IMR-90 (cell line): ENCODE measurements at regions not wholly inside any gene's neighbourhood (a gene's known extent, or its start where the extent isn't known, plus 50 kb on each side); places are given as distances from the start of the nearest gene placed in this dataset.

Source experiments
- ATAC-seq: fragments of 200-7000 bp; cut with Tn5 transposase; 2 replicates; pipeline ENCODE4 v1.9.1; 2020; ENCODE audit warnings: low read depth, mild to moderate bottlenecking, moderate library complexity
- BruUV-seq: library from RNA; stranded (reverse); fragments of 400-500 nt; replicated peaks from 2 replicates; lab custom pipeline; 2021; lab: Mats Ljungman, UMichigan
- CTCF ChIA-PET: fragments of 300-600 bp; formaldehyde crosslinking; extraction: SDS; loops from one replicate; lab custom pipeline; 2021; ENCODE audit warnings: antibody characterized with exemption; lab: Yijun Ruan, JAX
- POLR2A ChIA-PET: fragments of 300-600 bp; sonication (Branson Sonifier 250); formaldehyde crosslinking; loops from one replicate; lab custom pipeline; 2022; ENCODE audit warnings: antibody characterized with exemption; ENCODE audit not compliant: unreplicated experiment; lab: Charles Lee
- DNase-seq: peaks from one replicate; pipeline ENCODE4 v3.0.0; 2013
- H2AFZ ChIP-seq: replicated peaks from 2 replicates; pipeline ENCODE3; 2013; ENCODE audit warnings: low read length, mild to moderate bottlenecking; ENCODE audit not compliant: poor library complexity
- H2AK5ac ChIP-seq: 2 replicates; pipeline ENCODE4 v1.6.1; 2013; ENCODE audit warnings: low read depth, low read length, inconsistent platforms
- H2AK9ac ChIP-seq: replicated peaks from 2 replicates; pipeline ENCODE3; 2013; ENCODE audit warnings: mild to moderate bottlenecking, low read depth, low read length, moderate library complexity; ENCODE audit not compliant: poor library complexity
- H2BK120ac ChIP-seq: 2 replicates; pipeline ENCODE4 v1.6.1; 2013; ENCODE audit warnings: low read depth, low read length, inconsistent platforms
- H2BK15ac ChIP-seq: 3 replicates; pipeline ENCODE4 v1.6.1; 2013; ENCODE audit warnings: low read depth, low read length, inconsistent platforms
- H2BK20ac ChIP-seq: 2 replicates; pipeline ENCODE4 v1.6.1; 2013; ENCODE audit warnings: low read depth, mild to moderate bottlenecking, inconsistent platforms, low read length, moderate library complexity
- H2BK5ac ChIP-seq: 2 replicates; pipeline ENCODE4 v1.6.1; 2013; ENCODE audit warnings: mild to moderate bottlenecking, low read depth, low read length, inconsistent platforms; ENCODE audit not compliant: poor library complexity, severe bottlenecking
- H3K14ac ChIP-seq: replicated peaks from 2 replicates; pipeline ENCODE4 v1.6.1; 2013; ENCODE audit warnings: low read depth, low read length, inconsistent platforms
- H3K18ac ChIP-seq: 2 replicates; pipeline ENCODE4 v1.6.1; 2013; ENCODE audit warnings: low read depth, low read length, control low read depth
- H3K23ac ChIP-seq: 2 replicates; pipeline ENCODE4 v1.6.1; 2013; ENCODE audit warnings: low read depth, low read length, inconsistent platforms
- H3K27ac ChIP-seq: 2 replicates; pipeline ENCODE4 v1.5.1; 2013; ENCODE audit warnings: mild to moderate bottlenecking, control low read depth, low read length; ENCODE audit not compliant: insufficient read depth
- H3K27me3 ChIP-seq: 2 replicates; pipeline ENCODE4 v1.6.1; 2013; ENCODE audit warnings: low read length; ENCODE audit not compliant: control insufficient read depth, insufficient read depth
- H3K36me3 ChIP-seq: 2 replicates; pipeline ENCODE4 v1.6.1; 2013; ENCODE audit warnings: low read length, mixed read lengths; ENCODE audit not compliant: control insufficient read depth, insufficient read depth
- H3K4ac ChIP-seq: 2 replicates; pipeline ENCODE4 v1.6.1; 2013; ENCODE audit warnings: low read depth, low read length, inconsistent platforms
- H3K4me1 ChIP-seq: 2 replicates; pipeline ENCODE4 v1.6.1; 2013; ENCODE audit warnings: low read length, mixed read lengths; ENCODE audit not compliant: control insufficient read depth, insufficient read depth
- H3K4me2 ChIP-seq: 2 replicates; pipeline ENCODE4 v1.6.1; 2013; ENCODE audit warnings: low read depth, mild to moderate bottlenecking, control low read depth, low read length, moderate library complexity
- H3K4me3 ChIP-seq: 2 replicates; pipeline ENCODE4 v1.5.1; 2013; ENCODE audit warnings: low read depth, mild to moderate bottlenecking, control low read depth, low read length, moderate library complexity; ENCODE audit not compliant: insufficient read depth
- H3K56ac ChIP-seq: 2 replicates; pipeline ENCODE4 v1.6.1; 2013; ENCODE audit warnings: low read length, inconsistent platforms; ENCODE audit not compliant: insufficient read depth; ENCODE audit errors: extremely low read depth
- H3K79me1 ChIP-seq, 2 experiments: 2 replicates each; pipeline ENCODE4 v1.6.1; 2013; ENCODE audit warnings: low read length in 2 of 2, inconsistent platforms in 1 of 2, low read depth in 1 of 2
- H3K9ac ChIP-seq: 2 replicates; pipeline ENCODE4 v1.6.1; 2013; ENCODE audit warnings: low read depth, low read length, control low read depth
- H3K9me1 ChIP-seq: 2 replicates; pipeline ENCODE4 v1.6.1; 2013; ENCODE audit warnings: low read length, inconsistent platforms; ENCODE audit not compliant: insufficient read depth
- H3K9me3 ChIP-seq: 2 replicates; pipeline ENCODE4 v1.6.1; 2013; ENCODE audit warnings: low read length; ENCODE audit not compliant: control insufficient read depth, insufficient read depth
- H4K20me1 ChIP-seq: 2 replicates; pipeline ENCODE4 v1.6.1; 2013; ENCODE audit warnings: low read length, inconsistent platforms; ENCODE audit not compliant: insufficient read depth
- H4K5ac ChIP-seq: 2 replicates; pipeline ENCODE4 v1.6.1; 2013; ENCODE audit warnings: mild to moderate bottlenecking, low read depth, low read length, control low read depth
- H4K8ac ChIP-seq, 2 experiments: 2 replicates each; pipeline ENCODE4 v1.6.1; 2013; ENCODE audit warnings: low read depth in 2 of 2, low read length in 2 of 2, control low read depth in 1 of 2, inconsistent platforms in 1 of 2
- H4K91ac ChIP-seq: 2 replicates; pipeline ENCODE4 v1.6.1; 2013; ENCODE audit warnings: low read depth, low read length, inconsistent platforms; ENCODE audit not compliant: insufficient read depth
- CEBPB ChIP-seq: IDR thresholded peaks from 2 replicates; pipeline ENCODE4 v1.6.1; 2012; ENCODE audit warnings: low read depth, low read length, improper control_type of control experiment
- CHD1 ChIP-seq: IDR thresholded peaks from 2 replicates; pipeline ENCODE4 v1.6.1; 2012; ENCODE audit warnings: low read depth, low read length, improper control_type of control experiment
- CTCF ChIP-seq: conservative IDR thresholded peaks from 2 replicates; pipeline ENCODE4 v1.5.1; 2012; ENCODE audit warnings: mild to moderate bottlenecking, low read depth, low read length, improper control_type of control experiment
- ELK1 ChIP-seq: fragments of 150-350 bp; IDR thresholded peaks from 2 replicates; pipeline ENCODE4 v1.6.1; 2016; ENCODE audit warnings: low read depth, mild to moderate bottlenecking, low read length, moderate library complexity, borderline replicate concordance
- FOS ChIP-seq: fragments of 150-350 bp; IDR thresholded peaks from 2 replicates; pipeline ENCODE4 v1.6.1; 2016; ENCODE audit warnings: low read depth, low read length
- MAZ ChIP-seq: IDR thresholded peaks from 2 replicates; pipeline ENCODE4 v1.6.1; 2012; ENCODE audit warnings: low read depth, mild to moderate bottlenecking, low read length, improper control_type of control experiment, moderate library complexity, borderline replicate concordance
- MXI1 ChIP-seq: IDR thresholded peaks from 2 replicates; pipeline ENCODE4 v1.6.1; 2012; ENCODE audit warnings: low read depth, mild to moderate bottlenecking, low read length, moderate library complexity, borderline replicate concordance
- NFE2L2 ChIP-seq: fragments of 150-350 bp; IDR thresholded peaks from 2 replicates; pipeline ENCODE4 v1.6.1; 2016; ENCODE audit warnings: low read depth, mild to moderate bottlenecking, low read length
- POLR2A ChIP-seq: IDR thresholded peaks from 2 replicates; pipeline ENCODE4 v1.6.1; 2012; ENCODE audit warnings: mild to moderate bottlenecking, low read depth, low read length
- RAD21 ChIP-seq: IDR thresholded peaks from 2 replicates; pipeline ENCODE4 v1.6.1; 2012; ENCODE audit warnings: low read length, improper control_type of control experiment
- RCOR1 ChIP-seq: IDR thresholded peaks from 2 replicates; pipeline ENCODE4 v1.6.1; 2012; ENCODE audit warnings: mild to moderate bottlenecking, low read length, improper control_type of control experiment; ENCODE audit not compliant: insufficient replicate concordance
- RFX5 ChIP-seq: IDR thresholded peaks from 2 replicates; pipeline ENCODE4 v1.8.0; 2012; ENCODE audit warnings: low read depth, mild to moderate bottlenecking, low read length, moderate library complexity
- SMC3 ChIP-seq: fragments of 150-350 bp; IDR thresholded peaks from 2 replicates; pipeline ENCODE4 v1.6.1; 2016; ENCODE audit warnings: low read depth, mild to moderate bottlenecking, antibody characterized with exemption, low read length, moderate library complexity
- WGBS, 2 experiments: methylation state at CpG; one replicate each; pipeline versions ENCODE4 v1.1.5 to v1.1.7; 2013; ENCODE audit warnings: missing lambda C conversion rate in 2 of 2; ENCODE audit not compliant: insufficient read length in 1 of 2; ENCODE audit errors: extremely low coverage in 2 of 2; 5-methylcytosine and 5-hydroxymethylcytosine counted together
- dilution Hi-C: fragments of 300-500 bp; cut with HindIII; formaldehyde crosslinking; loops from one replicate; pipeline ENCODE4 v1.14.3; 2018; ENCODE audit warnings: low sequenced_read_pairs; ENCODE audit not compliant: unreplicated experiment
- in situ Hi-C: fragments of 300-500 bp; cut with MboI; formaldehyde crosslinking; loops from 3 replicates; pipeline ENCODE4 v1.14.3; 2019; ENCODE audit warnings: low sequenced_read_pairs, inconsistent platforms, mixed read lengths
- intact Hi-C: fragments of 100-400 bp; cut with micrococcal nuclease; formaldehyde crosslinking; loops from 2 replicates; pipeline ENCODE4 v1.10.0; 2022

- H2BK20ac ChIP-seq = no peak overlapping the region
- no peak overlapping the region for H2BK5ac ChIP-seq
- H4K5ac ChIP-seq = no peak overlapping the region
- H3K23ac ChIP-seq = no peak overlapping the region
- H3K27me3 ChIP-seq = peaks cover 9% of the 10 kb centered on the region
- DNase-seq (peak; percentile 56), ATAC-seq (peak; percentile 65)
- in situ Hi-C loops (no loop called here), dilution Hi-C loops (no loop called here), intact Hi-C loops (no loop called here)
- no peaks in the 10 kb centered on the region for H3K79me1 ChIP-seq
- no peak overlapping the region for H2AK9ac ChIP-seq
- POLR2A ChIA-PET = no interaction called here
- no peak overlapping the region for H3K27ac ChIP-seq
- no peak overlapping the region for H2AK5ac ChIP-seq
- H4K20me1 ChIP-seq = no peaks in the 10 kb centered on the region; the same call in 1 of the 2 replicates
- WGBS, 2 experiments = 86% methylated on average over 1 of the region's 4 CpGs; no CpG with 5 or more reads in 1 of the 2 experiments
- TF ChIP-seq MAZ (no peak), NFE2L2 (no peak), CTCF (no peak), ELK1 (no peak), MXI1 (no peak), RCOR1 (no peak), SMC3 (no peak), CEBPB (no peak), RAD21 (no peak), RFX5 (no peak), CHD1 (no peak), FOS (no peak), POLR2A (no peak)
- no peaks in the 10 kb centered on the region for H3K9me3 ChIP-seq
- no peak overlapping the region for H4K8ac ChIP-seq
- H3K56ac ChIP-seq = no peak overlapping the region
- H3K4ac ChIP-seq = no peak overlapping the region
- no peak overlapping the region for H3K4me3 ChIP-seq
- no peak overlapping the region for H4K91ac ChIP-seq
- H3K4me1 ChIP-seq = peaks cover 2% of the 10 kb centered on the region; the same call in 1 of the 2 replicates
- H2BK15ac ChIP-seq = no peak overlapping the region
- no TSS peak for BruUV-seq
- no peak overlapping the region for H2AFZ ChIP-seq
- H2BK120ac ChIP-seq = no peak overlapping the region
- no peak overlapping the region for H3K4me2 ChIP-seq
- no peak overlapping the region for H3K9ac ChIP-seq
- no peak overlapping the region for H3K14ac ChIP-seq
- CTCF ChIA-PET = interaction anchor here (0.6 kb wide), 2 partner anchors 50 to 103 kb away, joined by 3 read pairs; no protein-coding TSS in a partner anchor
- no peaks in the 10 kb centered on the region for H3K9me1 ChIP-seq
- H3K36me3 ChIP-seq = no peaks in the 10 kb centered on the region
- no peak overlapping the region for H3K18ac ChIP-seq
Observed at GRCh38 chr6:148617530-148617929, 129.3 kb upstream of the UST start.
